ENCODE measurements at regions not wholly inside any gene's neighbourhood (a gene's known extent, or its start where the extent isn't known, plus 50 kb on each side); places are given as distances from the start of the nearest gene placed in this dataset.

DNA sequence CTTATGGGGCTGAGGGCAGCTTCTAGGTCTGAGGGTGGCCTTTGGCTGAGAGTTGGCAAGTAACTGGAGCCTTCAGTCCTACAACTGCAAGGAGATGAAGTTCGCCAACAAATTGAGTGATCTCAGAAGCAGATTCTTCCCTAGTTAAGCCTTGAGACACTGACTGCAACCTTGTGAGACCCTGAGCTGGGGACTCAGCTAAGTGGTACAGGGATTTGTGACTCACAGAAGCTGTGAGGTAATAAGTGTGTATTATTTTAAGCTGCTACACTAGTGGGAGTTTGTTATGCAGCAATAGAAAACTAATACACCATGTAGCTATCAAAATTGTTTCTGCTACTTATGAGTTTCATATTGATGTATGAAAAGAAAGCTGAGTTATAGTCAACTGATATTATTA is 279.2 kb downstream of the PIK3R1 start:
- TF ChIP-seq, protein P1, sequence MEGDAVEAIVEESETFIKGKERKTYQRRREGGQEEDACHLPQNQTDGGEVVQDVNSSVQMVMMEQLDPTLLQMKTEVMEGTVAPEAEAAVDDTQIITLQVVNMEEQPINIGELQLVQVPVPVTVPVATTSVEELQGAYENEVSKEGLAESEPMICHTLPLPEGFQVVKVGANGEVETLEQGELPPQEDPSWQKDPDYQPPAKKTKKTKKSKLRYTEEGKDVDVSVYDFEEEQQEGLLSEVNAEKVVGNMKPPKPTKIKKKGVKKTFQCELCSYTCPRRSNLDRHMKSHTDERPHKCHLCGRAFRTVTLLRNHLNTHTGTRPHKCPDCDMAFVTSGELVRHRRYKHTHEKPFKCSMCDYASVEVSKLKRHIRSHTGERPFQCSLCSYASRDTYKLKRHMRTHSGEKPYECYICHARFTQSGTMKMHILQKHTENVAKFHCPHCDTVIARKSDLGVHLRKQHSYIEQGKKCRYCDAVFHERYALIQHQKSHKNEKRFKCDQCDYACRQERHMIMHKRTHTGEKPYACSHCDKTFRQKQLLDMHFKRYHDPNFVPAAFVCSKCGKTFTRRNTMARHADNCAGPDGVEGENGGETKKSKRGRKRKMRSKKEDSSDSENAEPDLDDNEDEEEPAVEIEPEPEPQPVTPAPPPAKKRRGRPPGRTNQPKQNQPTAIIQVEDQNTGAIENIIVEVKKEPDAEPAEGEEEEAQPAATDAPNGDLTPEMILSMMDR (conservative IDR thresholded peaks at IDR 0.05), result no peak
- TF ChIP-seq ZFX (IDR thresholded peaks at IDR 0.05), result no peak
